ENCODE measurements at regions not wholly inside any gene's neighbourhood (a gene's known extent, or its start where the extent isn't known, plus 50 kb on each side); places are given as distances from the start of the nearest gene placed in this dataset.
A peak's percentile ranks its signal among the peaks of the same experiment; 100 is the strongest.

DNA sequence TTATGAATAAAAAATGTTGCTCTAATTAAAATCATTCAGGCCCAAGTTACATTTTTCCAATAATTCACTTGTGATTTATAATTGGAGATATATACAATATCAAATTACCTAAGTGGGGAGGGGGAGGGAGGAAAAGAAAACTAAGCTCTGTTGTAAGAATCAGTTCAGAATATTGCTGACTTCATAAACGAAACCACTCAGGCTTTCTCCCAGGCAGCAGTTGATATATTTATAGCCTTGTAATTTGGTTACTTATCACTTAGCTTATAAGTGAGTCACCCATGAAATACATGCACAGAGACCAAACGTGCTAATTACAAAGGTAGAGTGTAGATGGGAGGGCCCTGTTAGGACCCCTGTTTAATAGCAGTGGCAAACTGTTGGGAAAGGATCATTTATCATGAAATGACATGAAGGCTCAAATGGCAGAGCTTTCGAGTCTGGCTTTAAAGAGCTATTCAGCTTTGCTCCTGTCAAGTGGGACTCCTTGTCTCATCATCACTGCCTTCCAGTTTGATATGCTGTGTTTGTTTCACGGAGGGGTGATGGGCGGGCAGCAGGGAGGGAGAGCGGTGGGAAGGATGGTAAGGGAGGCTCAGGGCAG, 105.6 kb upstream of the PGRMC2 start:
- DNase-seq (ENCODE audit: low spot score) (no peak), FAIRE-seq (no peak)

DNA sequence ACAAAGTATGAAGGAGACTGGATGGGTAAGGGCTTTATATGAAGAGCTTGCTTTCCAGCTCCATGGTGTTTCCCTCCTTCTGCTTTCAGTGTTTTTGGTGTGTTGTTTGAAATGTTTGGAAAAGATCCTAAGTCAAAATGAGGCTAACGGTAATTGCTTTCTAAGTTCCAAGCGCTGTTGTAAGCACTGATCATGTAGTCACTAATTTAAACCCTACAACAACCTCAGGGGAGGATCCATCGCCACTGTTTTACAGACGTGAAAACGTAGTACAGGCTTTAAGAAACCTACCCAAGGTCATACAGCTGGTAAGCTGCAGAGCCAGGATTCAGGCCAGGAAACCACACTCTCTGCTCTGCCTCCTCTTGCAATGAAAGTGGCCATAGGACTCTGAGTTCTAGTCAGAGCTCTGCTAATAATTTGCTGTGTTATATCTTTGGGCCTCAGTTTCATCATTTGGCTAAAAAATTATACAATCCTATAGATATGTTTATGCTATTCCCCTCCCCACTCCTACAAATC, 102.9 kb upstream of the PGRMC2 start:
- no peak for FAIRE-seq
- no peak for DNase-seq (ENCODE audit: low spot score)

DNA sequence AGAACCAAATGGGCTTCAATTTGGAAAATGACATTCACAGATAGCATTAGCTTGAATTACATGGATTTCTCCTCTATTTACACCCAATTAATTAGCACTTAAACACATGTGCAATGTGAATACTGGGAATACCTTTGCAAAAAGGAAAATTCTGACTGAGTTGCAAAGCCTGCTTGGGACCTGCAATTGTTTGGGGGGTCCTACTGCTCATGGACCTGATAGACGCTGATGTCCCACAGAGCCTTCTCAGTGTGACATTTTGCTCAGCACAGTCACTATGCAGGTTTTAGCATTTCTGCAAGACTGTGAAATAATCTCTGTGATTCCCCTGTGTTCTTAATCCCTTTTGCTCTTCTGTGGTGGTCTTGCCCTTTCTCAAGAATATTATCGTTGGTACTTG, 101.2 kb upstream of the PGRMC2 start:
- FAIRE-seq (no peak), DNase-seq (ENCODE audit: low spot score) (no peak)

DNA sequence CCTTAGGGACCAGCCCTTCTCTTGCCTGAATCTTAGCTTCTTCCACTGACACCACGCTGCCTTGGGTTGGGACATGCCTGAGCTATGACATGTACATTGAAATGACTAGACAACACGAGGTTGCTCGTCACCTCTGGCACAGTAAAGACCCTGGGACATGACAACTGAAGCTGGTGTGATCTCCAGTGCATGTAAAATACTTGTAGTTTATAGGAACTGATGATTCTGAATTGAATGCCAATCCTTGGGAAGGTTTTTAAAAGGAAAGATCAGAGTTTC, 100.7 kb upstream of the PGRMC2 start:
- no peak for DNase-seq (ENCODE audit: low spot score)
- FAIRE-seq, result peak; percentile 17

DNA sequence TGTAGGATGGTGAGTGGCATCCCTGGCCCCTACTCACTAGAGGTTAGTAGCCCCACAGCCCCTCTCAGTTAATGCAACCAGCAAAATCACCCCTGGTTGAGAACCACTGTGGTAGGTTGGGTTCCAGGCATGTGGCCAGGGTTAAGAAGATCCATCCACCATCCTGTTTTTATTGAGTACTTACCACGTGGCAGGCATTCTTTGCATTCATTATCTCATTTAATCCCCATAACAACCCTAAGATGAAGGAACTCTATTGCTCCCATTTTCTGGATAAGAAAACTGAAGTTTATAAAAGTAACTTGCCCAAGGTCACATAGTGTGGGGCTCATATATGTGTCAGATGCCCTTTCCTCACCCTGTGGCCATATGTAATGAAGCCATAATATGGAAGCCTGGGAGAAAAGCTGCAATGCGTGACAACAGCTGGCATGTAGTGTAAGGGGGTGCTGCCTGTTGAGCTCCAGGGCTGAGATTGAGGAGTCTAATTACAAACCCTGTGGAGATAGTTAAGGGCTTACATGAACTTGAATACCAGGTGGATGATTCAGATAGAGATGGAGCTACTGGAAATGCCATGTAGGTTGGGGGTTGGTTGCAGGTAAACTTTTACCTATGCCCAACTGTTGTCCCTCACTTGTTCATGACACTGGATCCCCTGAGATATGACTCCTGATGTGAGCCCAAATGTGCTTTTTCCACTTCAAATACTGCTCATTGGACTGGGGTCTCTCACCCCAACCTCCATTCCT, 100.2 kb upstream of the PGRMC2 start:
- DNase-seq (ENCODE audit: low spot score) (no peak), FAIRE-seq (no peak)

DNA sequence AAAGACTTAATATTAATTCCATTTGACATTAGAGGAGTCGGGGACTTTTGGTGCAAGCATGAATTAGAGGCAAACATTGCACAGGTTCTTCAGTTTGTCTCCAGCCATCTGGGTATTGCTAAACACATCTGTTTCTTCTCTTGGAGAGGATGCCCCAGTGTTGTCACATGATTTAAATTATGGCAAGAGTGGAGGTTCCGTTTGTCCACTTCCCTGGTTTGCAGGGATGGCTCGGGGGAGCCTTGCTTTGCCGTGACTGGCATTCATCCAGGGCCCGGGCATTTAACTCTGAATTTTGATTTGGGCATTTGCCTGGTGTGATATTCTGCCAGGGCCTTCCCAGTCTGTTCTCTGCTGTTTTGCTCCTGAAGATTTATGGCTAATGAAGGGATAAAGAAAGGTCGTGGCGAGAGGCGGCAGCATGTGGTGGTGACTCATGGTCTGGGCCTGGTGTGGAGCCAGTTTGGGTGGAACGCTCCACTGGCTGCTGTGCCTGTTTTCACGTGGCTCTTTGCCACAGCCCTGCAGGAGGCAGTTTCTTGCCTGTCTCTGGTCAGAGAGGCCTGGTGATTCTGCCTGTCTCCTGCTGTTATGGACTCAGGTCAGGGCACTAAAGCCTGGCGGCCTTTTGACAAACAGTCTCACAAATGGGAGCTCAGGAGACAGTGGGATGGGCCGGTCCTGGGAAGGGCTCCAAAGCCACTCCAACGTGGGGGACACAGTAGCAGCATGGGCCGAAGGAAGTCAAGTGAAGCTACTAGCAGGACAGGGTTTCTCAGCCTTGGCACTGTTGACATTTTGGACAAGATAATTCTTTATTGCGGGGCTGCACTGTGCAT, 99.4 kb upstream of the PGRMC2 start:
- DNase-seq (ENCODE audit: low spot score) (peak; percentile 89), FAIRE-seq (peak; percentile 74)

DNA sequence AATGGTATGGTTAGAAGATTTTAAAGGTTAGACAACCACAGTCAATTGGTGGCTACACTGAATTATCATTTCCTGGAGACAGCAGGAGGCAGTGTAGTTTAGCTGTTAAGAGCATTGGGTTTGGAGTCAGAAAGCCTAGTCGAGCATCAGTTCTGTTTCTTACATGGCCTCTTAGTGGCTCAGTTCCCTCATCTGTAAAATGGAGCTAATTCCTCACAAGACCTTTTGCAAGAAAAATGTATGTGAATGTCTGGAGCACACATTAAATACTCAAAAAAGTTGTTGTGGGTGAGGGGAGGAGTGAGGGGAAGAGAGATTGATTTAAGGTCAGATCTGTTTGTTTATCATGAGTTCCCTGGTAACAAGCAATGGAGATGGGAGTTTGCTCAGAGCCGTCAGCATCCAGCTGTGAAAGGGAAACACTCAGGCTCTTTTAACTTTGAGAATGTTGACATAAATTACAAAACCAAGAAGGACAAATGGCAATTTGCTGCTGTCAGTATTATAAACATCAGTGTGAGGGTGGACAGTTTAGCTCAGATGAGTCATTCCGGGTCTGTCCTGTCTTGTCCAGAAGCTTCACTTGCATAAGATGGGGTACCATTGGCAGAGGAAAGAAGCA, 98.2 kb upstream of the PGRMC2 start:
- no peak for FAIRE-seq

DNA sequence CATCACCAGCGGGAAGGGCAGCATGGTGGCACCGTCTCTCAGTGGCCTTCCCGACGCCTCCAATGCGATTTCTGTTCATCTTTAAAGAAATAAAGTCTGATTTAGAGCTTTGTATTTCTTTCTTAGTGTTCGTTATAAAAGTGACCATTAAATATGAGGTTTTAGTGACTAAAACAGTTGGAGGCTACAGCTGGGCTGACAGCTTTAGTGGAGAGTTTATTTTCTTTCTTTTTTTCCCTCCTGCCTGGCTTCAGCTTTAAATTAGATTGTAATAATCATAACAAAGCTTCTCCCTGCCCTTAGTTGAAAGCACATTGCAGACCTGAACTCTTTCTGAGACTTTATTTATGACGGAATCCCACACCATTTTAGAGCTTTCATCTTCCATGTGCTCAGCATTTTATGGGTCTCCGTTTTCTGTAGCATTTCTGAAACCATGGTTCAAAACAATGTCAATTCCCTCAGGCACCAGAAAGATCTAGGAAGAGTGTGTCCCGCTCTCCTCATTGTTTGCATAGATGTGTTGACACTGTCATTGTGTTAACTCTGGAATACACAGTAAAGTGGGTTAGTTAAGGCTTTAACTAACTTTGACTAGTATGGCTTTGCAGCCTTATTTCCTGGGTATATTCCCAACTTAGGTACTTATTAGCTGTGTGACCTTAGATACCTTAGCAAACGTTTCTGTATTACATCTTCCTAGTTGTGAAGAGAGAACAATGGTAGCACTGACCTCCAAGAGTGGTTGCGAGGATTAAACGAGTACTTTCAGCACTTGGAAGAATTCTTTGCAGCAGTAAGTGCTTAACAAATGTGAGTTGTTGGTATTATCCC, 97.4 kb upstream of the PGRMC2 start:
- FAIRE-seq (no peak), DNase-seq (ENCODE audit: low spot score) (no peak)

More for the DNA sequence above, 98.2 kb upstream of the PGRMC2 start:
- DNase-seq (ENCODE audit: low spot score), result no peak

DNA sequence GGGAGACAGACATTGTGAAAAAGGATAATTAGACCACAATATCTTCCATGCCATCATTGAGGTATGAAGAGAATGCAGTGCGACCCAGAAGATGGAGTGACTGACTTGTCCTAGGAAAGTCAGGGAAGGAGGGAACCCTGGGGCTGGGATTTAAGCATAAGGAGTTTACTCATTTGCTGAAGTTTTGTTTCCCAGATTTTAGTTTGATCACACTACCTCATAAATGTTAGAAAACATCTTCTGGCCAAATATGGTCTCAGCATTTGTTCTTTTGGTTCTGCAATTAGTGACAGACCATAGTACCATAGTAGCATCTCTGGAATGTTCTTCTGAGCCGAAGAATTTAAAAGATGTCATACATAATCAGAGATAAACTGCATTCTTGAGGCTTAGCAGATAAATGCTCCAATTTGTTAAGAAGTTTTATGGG, 96.5 kb upstream of the PGRMC2 start:
- no peak for DNase-seq (ENCODE audit: low spot score)
- FAIRE-seq, result no peak

DNA sequence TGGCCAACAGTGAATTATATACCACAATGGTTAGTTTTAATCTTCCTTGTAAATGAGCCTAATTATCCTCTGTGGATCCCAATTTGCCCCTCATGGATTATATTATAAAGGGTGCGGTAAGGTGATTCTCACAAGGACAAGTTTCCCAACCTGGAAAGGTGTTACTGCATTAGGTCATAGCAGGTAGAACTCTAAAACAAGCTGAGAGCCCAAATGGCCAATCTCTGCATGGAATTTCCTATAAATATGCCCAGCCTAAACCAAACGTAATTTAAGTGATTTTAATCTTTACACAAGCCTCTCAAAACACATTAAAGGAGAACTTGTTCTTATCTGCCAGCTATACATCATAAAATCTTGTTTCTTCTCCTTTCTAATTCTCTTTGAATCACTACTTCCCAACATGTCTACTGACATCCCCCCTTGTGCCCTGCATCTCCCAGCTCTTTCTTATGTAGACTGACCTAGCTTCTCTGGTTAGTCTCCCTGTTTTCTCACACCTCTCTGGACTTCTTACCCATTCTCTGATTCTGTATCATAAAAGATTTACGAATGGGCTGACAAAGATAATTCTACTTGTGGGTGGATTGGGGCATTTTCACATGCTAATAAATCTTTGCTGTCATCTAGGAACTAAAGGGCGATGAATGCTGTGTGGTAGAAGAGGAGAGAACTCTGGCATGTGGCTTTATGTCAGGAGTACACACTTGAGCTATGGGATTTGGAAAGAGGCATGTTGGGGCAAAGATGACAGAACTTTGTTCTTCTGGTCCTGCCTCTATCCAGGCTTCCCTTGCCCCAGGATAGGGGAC, 94.3 kb upstream of the PGRMC2 start:
- DNase-seq (ENCODE audit: low spot score) (no peak), FAIRE-seq (no peak)

DNA sequence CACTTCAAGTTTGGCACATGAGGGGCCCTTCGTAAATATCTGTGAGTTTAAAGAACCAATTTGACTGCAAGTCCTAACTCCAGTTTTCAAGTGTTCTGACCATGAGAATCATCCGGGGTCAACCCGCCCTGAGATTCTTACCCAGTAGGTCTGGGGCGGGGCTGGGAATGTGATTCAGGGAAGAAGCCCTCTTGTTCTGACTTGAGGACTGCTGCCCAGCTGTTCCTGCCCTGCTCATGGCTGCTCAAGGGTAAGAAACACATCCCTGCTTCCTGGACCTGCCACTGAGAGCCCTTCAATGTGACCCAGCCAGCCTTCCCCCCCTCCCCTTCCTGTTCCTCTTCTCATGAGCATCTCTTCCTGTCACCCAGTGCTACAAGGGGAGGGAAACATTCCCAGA, 92.7 kb upstream of the PGRMC2 start:
- FAIRE-seq, result no peak
- DNase-seq (ENCODE audit: low spot score), result no peak

DNA sequence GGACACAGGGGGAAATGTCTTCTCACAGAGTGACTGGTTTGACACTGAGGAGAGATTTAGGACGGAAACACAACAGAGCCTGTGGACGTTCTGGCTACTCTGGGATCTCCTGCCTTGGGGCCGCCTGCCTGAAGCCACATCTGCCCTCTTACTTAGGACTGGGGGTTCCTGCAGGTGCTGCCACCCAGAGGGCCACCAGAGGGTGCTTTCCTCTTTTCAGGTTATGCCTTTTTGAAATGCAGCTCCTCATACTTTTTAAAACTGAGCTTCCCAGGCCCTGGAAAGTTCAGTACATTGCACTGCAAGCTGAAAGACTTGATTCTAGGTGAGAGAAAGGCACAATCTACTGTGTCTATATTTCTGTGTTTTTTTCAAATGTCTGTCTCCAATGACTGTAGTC, 92.2 kb upstream of the PGRMC2 start:
- FAIRE-seq, result no peak

DNA sequence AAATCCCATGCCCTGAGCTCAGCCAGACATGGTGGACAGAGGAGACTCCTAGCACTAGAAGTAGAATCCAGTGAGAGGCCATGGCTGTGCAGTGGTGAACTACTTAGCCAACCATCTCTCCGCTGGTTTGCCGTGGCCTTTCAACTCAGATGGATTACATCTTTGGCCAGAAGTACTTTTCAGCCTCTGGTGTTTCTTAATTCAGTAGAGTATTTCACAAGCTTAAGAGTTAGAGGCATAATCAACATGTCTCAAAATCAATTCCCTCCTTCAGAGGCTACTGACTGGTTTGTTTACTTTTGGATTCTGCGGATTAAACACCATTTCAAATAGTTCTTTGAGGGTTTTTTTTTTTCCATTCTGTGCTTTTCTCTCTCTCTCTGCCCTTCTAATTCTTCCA, 91.1 kb upstream of the PGRMC2 start:
- FAIRE-seq, result no peak
- no peak for DNase-seq (ENCODE audit: low spot score)

More for the DNA sequence above, 92.2 kb upstream of the PGRMC2 start:
- no peak for DNase-seq (ENCODE audit: low spot score)

DNA sequence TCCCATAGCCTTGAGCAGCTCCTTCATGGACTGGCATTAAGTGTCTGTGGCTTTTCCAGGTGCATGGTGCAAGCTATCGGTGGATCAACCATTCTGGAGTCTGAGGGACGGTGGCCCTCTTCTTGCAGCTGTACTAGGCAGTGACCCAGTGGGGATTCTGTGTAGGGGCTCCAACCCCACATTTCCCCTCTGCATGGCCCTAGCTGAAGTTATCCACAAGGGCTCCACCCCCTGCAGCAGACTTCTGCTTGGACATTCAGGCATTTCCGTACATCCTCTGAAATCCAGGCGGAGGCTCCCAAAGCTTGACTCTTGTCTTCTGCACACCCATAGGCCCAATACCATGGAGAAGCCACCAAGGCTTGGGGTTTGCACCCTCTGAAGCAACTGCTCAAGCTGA, 89.3 kb upstream of the PGRMC2 start:
- no peak for DNase-seq (ENCODE audit: low spot score)
- FAIRE-seq, result no peak

DNA sequence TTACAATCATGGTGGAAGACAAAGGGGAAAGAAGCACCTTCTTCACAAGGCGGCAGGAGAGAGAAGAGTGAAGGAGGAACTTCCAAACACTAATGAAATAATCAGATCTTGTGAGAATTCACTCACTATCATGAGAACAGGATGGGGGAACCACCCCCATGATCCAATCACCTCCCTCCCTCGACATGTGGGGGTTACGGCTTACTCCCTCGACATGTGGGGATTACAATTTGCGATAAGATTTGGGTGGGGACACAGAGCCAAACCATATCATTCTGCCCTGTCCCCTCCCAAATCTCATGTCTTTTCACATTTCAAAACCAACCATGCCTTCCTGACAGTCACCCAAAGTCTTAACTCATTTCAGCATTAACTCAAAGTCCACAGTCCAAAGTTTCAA, 88.7 kb upstream of the PGRMC2 start:
- FAIRE-seq (no peak), DNase-seq (ENCODE audit: low spot score) (no peak)

DNA sequence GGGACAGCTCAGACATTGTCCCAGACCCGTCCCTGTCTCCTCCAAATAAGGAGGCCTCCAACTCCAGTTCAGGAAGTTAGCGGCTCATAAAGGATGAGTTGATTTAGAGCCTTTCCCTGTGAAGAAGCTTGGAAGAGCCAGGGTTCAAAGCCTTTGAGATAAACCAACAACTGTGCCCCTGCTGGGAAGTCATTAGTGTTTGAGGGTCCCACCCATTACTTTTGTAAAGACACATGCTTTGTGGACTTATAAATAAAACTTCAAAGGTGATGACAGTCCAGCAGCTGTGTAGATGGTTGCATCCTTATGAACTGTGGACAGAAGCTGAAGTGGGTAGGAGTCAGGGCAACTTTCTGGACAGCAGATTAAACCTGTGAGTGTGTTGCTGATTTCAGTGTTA, 86.0 kb upstream of the PGRMC2 start:
- FAIRE-seq (no peak), DNase-seq (ENCODE audit: low spot score) (no peak)

DNA sequence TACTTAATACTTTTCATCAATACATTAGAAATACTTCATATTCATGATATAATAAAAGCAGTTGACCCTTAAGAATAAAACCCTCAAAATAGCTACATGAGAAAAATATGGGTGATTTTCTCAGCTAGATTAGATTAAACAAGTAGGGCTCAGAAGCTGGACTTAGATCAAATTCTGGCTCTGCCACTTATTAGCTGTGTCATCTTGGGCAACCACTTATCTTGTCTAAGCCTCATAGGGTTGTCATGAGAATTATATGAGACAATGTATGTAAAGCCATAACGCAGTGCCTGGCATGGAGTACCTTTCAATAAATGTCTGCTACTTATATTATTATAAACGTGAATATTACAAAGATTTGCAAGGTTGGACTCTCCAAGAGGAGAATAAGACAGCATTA, 84.3 kb upstream of the PGRMC2 start:
- FAIRE-seq (no peak), DNase-seq (ENCODE audit: low spot score) (no peak)

DNA sequence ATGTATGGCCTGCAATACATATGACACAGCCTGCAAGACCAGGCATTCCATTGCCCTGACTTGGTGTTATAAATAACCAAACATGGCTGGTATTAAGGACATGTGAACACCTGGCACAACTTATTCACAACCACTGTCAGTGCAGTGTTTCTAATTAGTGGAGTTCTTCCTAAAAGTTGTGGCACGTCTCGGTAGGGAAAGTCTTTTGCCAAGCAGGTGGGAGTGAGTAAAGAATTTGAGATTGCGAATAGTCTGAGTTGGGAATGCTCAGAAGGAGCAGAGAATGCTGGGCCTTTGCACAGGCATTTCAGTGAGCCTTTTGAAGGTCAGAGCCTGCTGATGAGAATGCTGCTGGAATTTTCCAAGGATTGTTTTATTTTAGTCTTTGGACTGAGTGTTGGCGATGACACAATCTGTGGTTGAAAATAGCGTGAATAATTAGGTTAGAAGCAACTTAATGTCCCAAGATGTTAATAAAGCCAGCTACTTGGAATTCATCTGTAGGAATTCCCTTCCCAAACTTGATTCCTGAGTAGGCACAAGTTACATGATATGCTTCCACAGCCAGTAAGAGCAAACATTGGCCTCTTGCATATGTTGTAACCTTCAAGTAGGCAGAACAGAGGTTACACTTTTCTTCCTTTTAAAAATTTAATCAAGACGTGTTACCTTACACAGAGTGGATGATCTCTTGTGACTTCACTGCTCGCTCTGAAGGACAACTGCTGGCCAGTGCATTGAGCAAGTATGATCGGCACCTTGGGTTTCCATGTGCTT, 83.6 kb upstream of the PGRMC2 start:
- DNase-seq (ENCODE audit: low spot score), result no peak
- no peak for FAIRE-seq

DNA sequence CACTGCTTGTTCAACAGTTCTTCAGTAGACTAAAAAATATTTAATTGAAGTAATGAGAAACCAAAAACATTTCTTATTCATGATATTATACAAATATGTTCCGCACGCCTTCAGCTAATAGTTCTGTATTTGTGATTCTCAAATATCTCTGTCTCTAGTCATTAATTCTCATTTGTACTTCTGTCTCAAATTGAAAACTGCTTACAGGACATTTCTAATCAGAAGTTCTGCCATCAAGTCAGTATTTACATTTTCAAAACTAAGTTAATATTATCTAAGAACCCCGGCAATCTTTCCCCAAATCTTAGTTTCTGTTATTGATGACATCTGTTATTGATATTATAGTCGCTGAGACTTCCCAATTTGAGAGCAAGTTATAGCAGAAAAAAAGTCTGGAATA, 78.6 kb upstream of the PGRMC2 start:
- DNase-seq (ENCODE audit: low spot score), result no peak
- no peak for FAIRE-seq
